Hepatocyte (in vitro differentiated cells): ENCODE measurements at regions not wholly inside any gene's neighbourhood (a gene's known extent, or its start where the extent isn't known, plus 50 kb on each side); places are given as distances from the start of the nearest gene placed in this dataset.

ENCODE experiments used
- DNase-seq: peaks from one replicate; pipeline ENCODE4 v3.0.0-alpha.2; 2016; ENCODE audit warnings: low spot score
- H2AFZ ChIP-seq: fragments of 200-600 bp; sonication (generic); 2 replicates; pipeline ENCODE4 v1.6.0; 2016; ENCODE audit warnings: antibody characterized with exemption, mild to moderate bottlenecking
- H3K27ac ChIP-seq: fragments of 200-600 bp; sonication (generic); 2 replicates; pipeline ENCODE4 v1.5.1; 2016; ENCODE audit warnings: mild to moderate bottlenecking
- H3K27me3 ChIP-seq: fragments of 200-600 bp; sonication (generic); 2 replicates; pipeline ENCODE4 v1.6.1; 2016
- H3K36me3 ChIP-seq: fragments of 200-600 bp; sonication (generic); replicated peaks from 2 replicates; pipeline ENCODE4 v1.5.1; 2016; ENCODE audit warnings: low read depth; ENCODE audit not compliant: insufficient read depth
- H3K4me1 ChIP-seq: fragments of 200-600 bp; sonication (generic); 2 replicates; pipeline ENCODE4 v1.5.1; 2016; ENCODE audit warnings: mild to moderate bottlenecking, moderate library complexity; ENCODE audit not compliant: insufficient read depth
- H3K4me2 ChIP-seq: fragments of 200-600 bp; sonication (generic); 2 replicates; pipeline ENCODE4 v1.6.0; 2016
- H3K4me3 ChIP-seq: fragments of 200-600 bp; sonication (generic); 2 replicates; pipeline ENCODE4 v1.5.1; 2016; ENCODE audit warnings: mild to moderate bottlenecking
- H3K79me2 ChIP-seq: fragments of 200-600 bp; sonication (generic); 2 replicates; pipeline ENCODE4 v1.6.0; 2017; ENCODE audit warnings: mild to moderate bottlenecking
- H3K9me2 ChIP-seq: fragments of 200-600 bp; sonication (generic); replicated peaks from 2 replicates; pipeline ENCODE4 v1.6.0; 2017; ENCODE audit warnings: mild to moderate bottlenecking; ENCODE audit not compliant: insufficient read depth
- H3K9me3 ChIP-seq: fragments of 200-600 bp; sonication (generic); 2 replicates; pipeline ENCODE4 v1.5.1; 2016; ENCODE audit warnings: low read depth, mild to moderate bottlenecking
- H4K20me1 ChIP-seq: fragments of 200-600 bp; sonication (generic); 2 replicates; pipeline ENCODE4 v1.6.0; 2016; ENCODE audit warnings: mild to moderate bottlenecking; ENCODE audit not compliant: insufficient read depth, poor library complexity, severe bottlenecking
- CTCF ChIP-seq: fragments of 200-600 bp; sonication (generic); IDR thresholded peaks from 2 replicates; pipeline ENCODE4 v1.5.1; 2016; ENCODE audit warnings: antibody characterized with exemption, mild to moderate bottlenecking; ENCODE audit not compliant: poor library complexity
- EZH2 ChIP-seq: fragments of 200-600 bp; sonication (generic); IDR thresholded peaks from 2 replicates; pipeline ENCODE4 v1.6.1; 2016; ENCODE audit warnings: antibody characterized with exemption, mild to moderate bottlenecking, borderline replicate concordance
- EZH2phosphoT487 ChIP-seq: fragments of 200-600 bp; sonication (generic); IDR thresholded peaks from one replicate; pipeline ENCODE4 v1.6.1; 2018; ENCODE audit warnings: antibody characterized with exemption, mild to moderate bottlenecking, low read depth, moderate library complexity; ENCODE audit not compliant: unreplicated experiment, severe bottlenecking
- WGBS: methylation state at CpG from one replicate; pipeline ENCODE4 v1.1.6; 2016; ENCODE audit warnings: low lambda C conversion rate; ENCODE audit errors: missing lambda C conversion rate; 5-methylcytosine and 5-hydroxymethylcytosine counted together

DNA sequence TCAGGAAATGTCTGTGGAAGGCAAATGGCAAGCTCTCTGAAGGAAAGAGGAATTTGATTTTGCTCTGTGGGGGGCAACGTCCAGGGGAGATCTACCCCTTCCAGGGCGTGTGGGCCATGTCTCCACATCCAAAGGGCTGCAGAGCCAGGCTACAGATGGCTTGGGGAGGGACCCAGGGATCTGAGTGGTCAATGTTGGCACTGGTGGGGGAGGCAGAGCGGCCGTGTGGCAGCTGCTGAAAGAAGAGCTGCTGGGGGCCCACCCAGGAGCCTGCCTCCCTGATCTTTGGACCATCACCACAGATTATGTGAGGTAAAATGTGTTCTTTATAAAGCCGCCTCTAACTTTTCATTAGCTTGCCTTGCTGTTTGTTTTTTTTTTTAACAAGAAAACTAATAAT is 144.1 kb downstream of the HERPUD2 start:
- no peaks in the 10 kb centered on the region for H3K9me3 ChIP-seq
- no peaks in the 10 kb centered on the region for H3K36me3 ChIP-seq
- TF ChIP-seq EZH2 (no peak), EZH2phosphoT487 (no peak), CTCF (no peak)
- DNase-seq: no peak
- H4K20me1 ChIP-seq: no peaks in the 10 kb centered on the region
- no peaks in the 10 kb centered on the region for H3K9me2 ChIP-seq
- no peak overlapping the region for H3K27ac ChIP-seq
- 72% methylated on average over 5 of the region's 5 CpGs for WGBS
- no peak overlapping the region for H3K4me3 ChIP-seq
- peaks cover 10% of the 10 kb centered on the region for H3K4me1 ChIP-seq
- peaks cover 5% of the 10 kb centered on the region for H3K27me3 ChIP-seq
- no peak overlapping the region for H3K4me2 ChIP-seq
- no peaks in the 10 kb centered on the region for H3K79me2 ChIP-seq
- no peak overlapping the region for H2AFZ ChIP-seq

DNA sequence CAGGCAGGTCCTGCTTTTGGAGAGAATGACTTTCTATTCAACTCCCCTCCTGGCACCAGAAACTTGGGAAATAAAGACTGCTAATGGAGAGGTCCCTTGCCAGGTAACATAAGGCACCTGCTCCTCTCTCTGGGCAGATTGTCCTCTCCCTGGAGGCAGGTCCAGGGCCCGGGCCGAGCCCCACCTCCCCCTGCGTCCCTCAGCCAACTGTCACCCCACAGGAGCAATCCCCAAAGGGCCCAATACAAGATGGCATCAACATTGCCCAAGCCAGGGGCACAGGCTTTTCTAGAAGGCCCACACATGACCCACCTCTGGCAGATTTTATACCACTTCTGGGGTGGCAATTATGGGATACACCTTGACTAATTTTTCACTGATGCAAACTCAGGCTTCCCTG is 145.2 kb downstream of the HERPUD2 start:
- DNase-seq: no peak
- H3K4me1 ChIP-seq: peaks cover 10% of the 10 kb centered on the region

GRCh38 chr7:35548291-35548690 is 146.6 kb downstream of the HERPUD2 start:
- Histone ChIP-seq H2AFZ (no peak overlapping the region), H3K4me3 (no peak overlapping the region), H4K20me1 (no peaks in the 10 kb centered on the region), H3K36me3 (no peaks in the 10 kb centered on the region), H3K27me3 (peaks cover 5% of the 10 kb centered on the region), H3K9me3 (no peaks in the 10 kb centered on the region), H3K79me2 (no peaks in the 10 kb centered on the region), H3K27ac (no peak overlapping the region), H3K4me1 (peaks cover 6% of the 10 kb centered on the region), H3K4me2 (no peak overlapping the region), H3K9me2 (no peaks in the 10 kb centered on the region)
- WGBS: 91% methylated on average over 4 of the region's 4 CpGs
- DNase-seq: no peak
- TF ChIP-seq CTCF (no peak), EZH2 (no peak), EZH2phosphoT487 (no peak)

More for the DNA sequence above, 145.2 kb downstream of the HERPUD2 start:
- H3K27me3 ChIP-seq: peaks cover 5% of the 10 kb centered on the region
- TF ChIP-seq EZH2phosphoT487 (no peak), CTCF (no peak), EZH2 (no peak)
- H3K27ac ChIP-seq: no peak overlapping the region
- H3K79me2 ChIP-seq: no peaks in the 10 kb centered on the region
- no peaks in the 10 kb centered on the region for H3K9me3 ChIP-seq
- H3K9me2 ChIP-seq: no peaks in the 10 kb centered on the region
- no peak overlapping the region for H3K4me3 ChIP-seq
- 87% methylated on average over 3 of the region's 3 CpGs for WGBS
- H3K4me2 ChIP-seq: no peak overlapping the region
- no peak overlapping the region for H2AFZ ChIP-seq
- no peaks in the 10 kb centered on the region for H3K36me3 ChIP-seq
- H4K20me1 ChIP-seq: no peaks in the 10 kb centered on the region
